Stomach (tissue), 8 donors: ENCODE measurements at regions not wholly inside any gene's neighbourhood (a gene's known extent, or its start where the extent isn't known, plus 50 kb on each side); places are given as distances from the start of the nearest gene placed in this dataset.

Source experiments
- DNase-seq, 2 donors: peaks; one replicate each; pipeline versions ENCODE4 v3.0.0 to v3.0.0-alpha.2; 2013 to 2019
- H3K27ac ChIP-seq, 5 donors: fragments of 200-600 bp in 4 of 5; sonication (generic) in 4 of 5; one replicate each; pipeline ENCODE4 v1.5.1; 2013 to 2019; ENCODE audit warnings: mild to moderate bottlenecking in 1 of 5, moderate library complexity in 1 of 5
- H3K27me3 ChIP-seq, 3 donors: fragments of 200-600 bp; sonication (generic); one replicate each; pipeline ENCODE4 v1.5.1; 2017 to 2019; ENCODE audit warnings: mixed run types in 1 of 3
- H3K36me3 ChIP-seq, 4 donors: fragments of 200-600 bp; sonication (generic); 1 replicate in 3 of 4; 2 replicates in 1 of 4; pipeline ENCODE4 v1.5.1; 2016 to 2019
- H3K4me1 ChIP-seq, 4 donors: fragments of 200-600 bp; sonication (generic); one replicate each; pipeline ENCODE4 v1.5.1; 2016 to 2019
- H3K4me3 ChIP-seq, 4 donors: fragments of 200-600 bp; sonication (generic) in 3 of 4; one replicate each; pipeline ENCODE4 v1.5.1; 2016 to 2019; ENCODE audit warnings: mild to moderate bottlenecking in 1 of 4
- H3K9me3 ChIP-seq, 4 donors: fragments of 200-600 bp; sonication (generic); one replicate each; pipeline ENCODE4 v1.5.1; 2016 to 2019
- CTCF ChIP-seq, 7 experiments: fragments of 450-650 bp in 4 of 7; fragments of 200-600 bp in 3 of 7; sonication (generic) in 3 of 7; IDR thresholded peaks; one replicate each; pipeline ENCODE4 v1.5.1; 2016 to 2019; ENCODE audit warnings: antibody characterized with exemption in 7 of 7, control low read depth in 2 of 7, mild to moderate bottlenecking in 1 of 7
- EP300 ChIP-seq: sonication (generic); formaldehyde crosslinking; IDR thresholded peaks from one replicate; pipeline ENCODE4 v1.6.1; 2017; ENCODE audit warnings: antibody characterized with exemption
- POLR2A ChIP-seq, 4 donors: fragments of 450-650 bp; IDR thresholded peaks; one replicate each; pipeline ENCODE4 v1.6.1; 2016; ENCODE audit warnings: antibody characterized with exemption in 4 of 4, control low read depth in 2 of 4, mild to moderate bottlenecking in 1 of 4, moderate library complexity in 1 of 4
- POLR2AphosphoS5 ChIP-seq, 3 donors: sonication (generic); formaldehyde crosslinking; IDR thresholded peaks; one replicate each; pipeline ENCODE4 v1.6.1; 2016; ENCODE audit warnings: antibody characterized with exemption in 3 of 3
- WGBS, 5 donors: extraction: QIAGEN DNeasy Blood & Tissue Kit in 3 of 5; methylation state at CpG; one replicate each; pipeline versions ENCODE4 v1.1.5 to v1.1.7; 2013 to 2018; 5-methylcytosine and 5-hydroxymethylcytosine counted together
- intact Hi-C: fragments of 100-400 bp; cut with DNase I; formaldehyde crosslinking; loops from one replicate; pipeline ENCODE4 v1.15.1; 2023; ENCODE audit warnings: low total_unique reads
- donor health status: healthy with polysubstance abuse.
- donor health status: Bipolar disorder and iron deficiency.
- donor health status: healthy.

GRCh38 chr4:12296366-12296765 is 867.7 kb upstream of the HS3ST1 start:
- Histone ChIP-seq H3K9me3 (peaks cover 0 to 14% (median 5%) of the 10 kb centered on the region in 4 donors), H3K27ac (no peak overlapping the region), H3K4me3 (no peak overlapping the region), H3K27me3 (no peaks in the 10 kb centered on the region), H3K36me3 (no peaks in the 10 kb centered on the region), H3K4me1 (no peaks in the 10 kb centered on the region)
- TF ChIP-seq POLR2A (IDR thresholded peaks at IDR 0.05) = no peak
- DNase-seq = no peak
- WGBS, 5 donors = 63 to 85% (median 78%) methylated on average over 1 of the region's 1 CpG
- intact Hi-C loops = no loop called here

- Histone ChIP-seq H3K4me3 (no peak overlapping the region), H3K9me3 (peaks cover 0 to 11% (median 2%) of the 10 kb centered on the region in 4 donors), H3K36me3 (no peaks in the 10 kb centered on the region), H3K4me1 (no peaks in the 10 kb centered on the region), H3K27ac (no peak overlapping the region), H3K27me3 (no peaks in the 10 kb centered on the region)
- TF ChIP-seq CTCF (IDR thresholded peaks at IDR 0.05) (no peak), POLR2A (IDR thresholded peaks at IDR 0.05) (no peak), EP300 (no peak), POLR2AphosphoS5 (IDR thresholded peaks at IDR 0.05) (no peak)
- no peak for DNase-seq
- 86 to 97% (median 95%) methylated on average over 1 of the region's 1 CpG for WGBS, 5 donors
- intact Hi-C loops = no loop called here
These were observed 865.3 kb upstream of the HS3ST1 start for GRCh38 chr4:12293906-12294525.

- 89 to 96% (median 94%) methylated on average over 5 of the region's 5 CpGs for WGBS, 5 donors
- Histone ChIP-seq H3K4me3 (no peak overlapping the region), H3K4me1 (no peaks in the 10 kb centered on the region), H3K27ac (no peak overlapping the region), H3K27me3 (no peaks in the 10 kb centered on the region), H3K36me3 (no peaks in the 10 kb centered on the region), H3K9me3 (peaks cover 0 to 34% (median 3%) of the 10 kb centered on the region in 4 donors)
- no peak for TF ChIP-seq EP300
- no peak for TF ChIP-seq CTCF (IDR thresholded peaks at IDR 0.05)
- no peak for TF ChIP-seq POLR2AphosphoS5 (IDR thresholded peaks at IDR 0.05)
- no peak for TF ChIP-seq POLR2A (IDR thresholded peaks at IDR 0.05)
- intact Hi-C loops = no loop called here
- no peak for DNase-seq
These were observed 857.7 kb upstream of the HS3ST1 start for GRCh38 chr4:12286351-12286750.

- intact Hi-C loops = no loop called here
- 34 to 48% (median 43%) methylated on average over 4 of the region's 4 CpGs for WGBS, 5 donors
- Histone ChIP-seq H3K27ac (no peak overlapping the region), H3K9me3 (peaks cover 0 to 3% (median 1%) of the 10 kb centered on the region in 4 donors), H3K4me1 (no peaks in the 10 kb centered on the region), H3K4me3 (no peak overlapping the region), H3K27me3 (no peaks in the 10 kb centered on the region), H3K36me3 (no peaks in the 10 kb centered on the region)
- no peak for DNase-seq
- TF ChIP-seq EP300 = no peak
- no peak for TF ChIP-seq CTCF (IDR thresholded peaks at IDR 0.05)
- no peak for TF ChIP-seq POLR2AphosphoS5 (IDR thresholded peaks at IDR 0.05)
- TF ChIP-seq POLR2A (IDR thresholded peaks at IDR 0.05) = no peak
These were observed 841.9 kb upstream of the HS3ST1 start for GRCh38 chr4:12270546-12270945.

- no peak for DNase-seq
- intact Hi-C loops = no loop called here
- Histone ChIP-seq H3K9me3 (peaks cover 0 to 10% (median 2%) of the 10 kb centered on the region in 4 donors), H3K27me3 (no peaks in the 10 kb centered on the region), H3K4me3 (no peak overlapping the region), H3K36me3 (no peaks in the 10 kb centered on the region), H3K4me1 (no peaks in the 10 kb centered on the region), H3K27ac (no peak overlapping the region)
- TF ChIP-seq CTCF (IDR thresholded peaks at IDR 0.05) (no peak), POLR2A (IDR thresholded peaks at IDR 0.05) (no peak), EP300 (no peak), POLR2AphosphoS5 (IDR thresholded peaks at IDR 0.05) (no peak)
- WGBS, 5 donors = 78 to 89% (median 87%) methylated on average over 2 of the region's 2 CpGs
These were observed 836.9 kb upstream of the HS3ST1 start for GRCh38 chr4:12265554-12265953.
